Stimulated activated CD8-positive, alpha-beta memory T cell treated with anti-CD3 and anti-CD28 coated beads, Interleukin-2, amount 100 ng/mL, for 1 hour (primary cell): ENCODE measurements at regions not wholly inside any gene's neighbourhood (a gene's known extent, or its start where the extent isn't known, plus 50 kb on each side); places are given as distances from the start of the nearest gene placed in this dataset.
A peak's percentile ranks its signal among the peaks of the same experiment; 100 is the strongest.

Source experiments
- DNase-seq, 2 donors: peaks; one replicate each; pipeline ENCODE4 v3.0.0-alpha.2; 2020; ENCODE audit warnings: low read depth in 2 of 2

DNA sequence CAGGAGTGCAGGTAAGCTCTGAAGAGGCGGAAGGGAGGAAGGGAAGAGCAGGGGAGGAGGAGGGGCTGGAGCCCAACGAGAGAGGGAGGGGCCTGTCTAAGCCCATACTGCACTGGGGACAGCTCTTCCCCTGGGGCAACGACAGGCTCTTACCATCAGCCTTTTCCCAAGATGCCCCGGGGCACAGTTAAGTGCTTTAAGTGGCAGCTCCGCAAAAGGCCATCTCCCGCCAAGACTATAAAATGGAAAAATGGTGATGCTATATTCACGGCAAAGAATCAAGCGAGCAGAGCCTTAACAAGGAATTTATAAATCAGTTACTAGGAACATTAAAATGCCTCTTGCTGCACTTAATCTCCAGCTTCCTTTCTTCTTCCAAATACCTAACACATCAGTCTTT lies 110.2 kb upstream of the NLRP1 start:
- DNase-seq = no peak

- DNase-seq = no peak
These were observed 111.2 kb upstream of the NLRP1 start for GRCh38 chr17:5695480-5695879.

- DNase-seq = no peak
These were observed 114.7 kb upstream of the NLRP1 start for GRCh38 chr17:5698959-5699358.

GRCh38 chr17:5699814-5700213 lies 115.5 kb upstream of the NLRP1 start:
- DNase-seq = no peak

GRCh38 chr17:5700745-5701144 lies 116.4 kb upstream of the NLRP1 start:
- DNase-seq = no peak

DNA sequence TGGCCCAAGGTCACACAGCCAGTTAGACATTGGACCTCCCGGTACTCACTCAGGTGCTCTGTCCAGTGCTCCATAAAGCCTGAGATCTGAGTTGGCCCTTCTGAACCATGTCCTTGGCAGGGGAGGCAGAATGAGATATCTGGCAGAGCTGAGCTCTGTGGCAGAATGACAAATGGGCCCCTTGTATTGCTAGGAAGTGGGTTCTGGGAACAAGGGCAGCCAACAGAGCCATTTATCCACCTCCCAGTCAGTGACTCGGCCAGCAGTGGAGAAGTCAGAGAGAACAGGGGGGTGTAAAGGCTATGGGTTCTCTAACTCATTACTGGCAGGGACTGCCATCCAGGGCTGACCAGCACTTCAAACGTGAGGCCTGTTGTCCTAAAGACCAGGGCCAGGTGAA lies 117.1 kb upstream of the NLRP1 start:
- no peak for DNase-seq

DNA sequence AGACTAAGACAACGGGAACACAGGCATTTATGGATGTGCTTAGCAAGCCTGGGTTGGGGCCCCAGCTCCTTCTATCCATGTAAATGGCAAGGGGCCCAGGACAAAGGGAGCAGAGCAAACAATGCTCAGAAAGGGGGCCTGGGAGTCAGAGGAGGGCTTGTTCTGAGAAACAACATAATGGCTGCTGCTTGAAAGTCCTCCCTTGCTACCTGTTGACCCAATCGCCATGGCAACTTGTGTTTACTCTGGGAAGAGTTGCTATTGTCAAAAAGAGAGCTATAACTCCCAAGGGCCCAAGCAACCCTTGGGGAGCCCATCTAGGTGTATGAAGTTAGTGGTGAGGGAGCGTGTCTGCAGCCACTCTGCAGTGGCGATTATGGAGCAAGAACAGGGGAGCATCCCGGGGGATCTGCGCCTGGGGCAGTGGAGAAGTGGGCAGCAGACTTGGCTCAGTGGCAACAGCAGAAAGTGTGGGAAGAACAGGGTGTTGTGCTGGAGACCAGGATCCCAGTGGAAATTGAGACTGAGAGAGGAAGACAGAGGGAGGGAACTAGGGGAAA lies 118.7 kb upstream of the NLRP1 start:
- DNase-seq = no peak

DNA sequence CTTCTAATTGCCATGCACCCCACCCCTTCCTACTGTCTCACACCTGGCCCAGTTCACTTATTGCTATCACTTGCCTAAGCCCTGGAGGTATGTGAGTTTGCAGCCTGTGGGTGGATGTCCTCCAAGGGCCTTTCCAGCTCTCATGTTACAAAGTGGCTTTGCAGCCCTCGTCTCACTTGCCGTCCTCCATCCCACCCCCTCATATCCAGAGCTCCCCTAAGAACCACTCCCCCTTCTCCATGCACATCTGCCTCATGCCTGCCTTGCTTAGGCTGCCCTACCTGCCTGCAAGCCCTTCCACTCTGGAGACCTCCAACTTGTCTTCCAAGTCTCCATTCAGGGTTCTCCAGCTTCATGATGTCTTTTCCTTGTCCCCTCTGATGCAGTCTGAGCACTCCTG lies 119.4 kb upstream of the NLRP1 start:
- DNase-seq = no peak

- DNase-seq = no peak
These were observed 121.0 kb upstream of the NLRP1 start for GRCh38 chr17:5705081-5705875.

DNA sequence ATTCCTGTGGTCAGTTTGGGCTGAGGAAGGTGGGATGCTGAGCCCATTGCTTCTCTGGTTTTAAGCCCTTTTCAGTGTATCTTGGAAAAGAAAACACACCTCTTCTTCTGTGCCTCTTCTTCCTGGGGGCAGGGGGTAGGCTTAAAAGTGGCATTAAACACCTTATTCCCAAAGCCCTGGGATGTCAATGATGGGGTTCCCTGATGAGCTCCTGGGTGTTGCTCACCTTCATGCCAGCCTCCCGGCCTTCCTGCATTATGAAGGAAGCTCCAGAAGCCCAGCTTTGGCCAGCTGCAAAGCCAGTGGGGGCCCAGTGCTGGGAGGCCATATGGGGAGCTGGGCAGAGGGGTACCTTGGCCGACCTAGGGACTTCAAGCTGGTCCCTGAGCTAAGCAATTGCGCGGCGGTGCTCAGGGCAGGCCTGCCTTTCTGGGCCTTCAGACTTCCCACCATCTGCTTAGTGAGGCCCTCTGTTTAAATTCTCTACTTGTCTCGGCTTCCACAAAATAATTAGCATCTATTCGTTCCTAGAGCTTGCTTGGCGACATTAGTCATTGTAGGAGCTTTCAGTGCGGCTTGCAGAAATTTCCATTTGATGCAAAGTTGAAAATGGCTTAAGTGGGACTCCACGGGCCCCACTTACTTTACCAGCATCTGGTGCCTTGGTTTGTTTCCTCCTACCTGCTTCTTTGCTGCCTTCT lies 121.7 kb upstream of the NLRP1 start:
- DNase-seq = no peak

DNA sequence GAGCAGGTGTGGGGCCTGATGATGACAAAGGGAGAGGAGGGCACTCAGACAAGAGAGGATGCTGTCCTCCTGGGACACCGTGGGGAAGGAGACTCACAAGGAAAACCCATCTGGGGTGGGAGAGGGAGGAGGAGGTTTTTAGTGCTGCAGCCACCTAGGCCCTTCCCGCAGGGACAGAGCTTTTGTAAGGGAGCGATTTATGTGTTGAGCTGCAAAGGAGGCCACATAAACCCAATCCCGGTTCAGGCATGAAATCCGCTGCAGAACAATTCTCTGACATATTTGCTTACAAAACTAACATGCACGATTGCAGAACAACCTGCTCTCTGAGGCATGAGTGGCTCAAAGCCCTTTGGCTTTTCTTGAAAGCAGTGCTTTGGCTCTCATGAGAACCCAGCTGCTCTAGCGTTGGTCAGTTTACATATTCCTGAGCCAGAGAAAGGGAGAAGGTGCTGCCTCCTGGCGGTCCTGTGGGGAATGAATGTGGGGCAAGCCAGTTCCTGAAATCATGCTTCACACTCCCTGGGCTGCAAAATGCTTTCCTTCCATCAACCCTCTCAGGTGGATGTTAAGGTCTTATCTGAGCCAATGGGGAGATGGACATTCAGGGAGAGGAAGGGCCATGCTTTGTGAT lies 122.4 kb upstream of the NLRP1 start:
- DNase-seq = peak; percentile 14 to 27

GRCh38 chr17:5707482-5707881 lies 123.2 kb upstream of the NLRP1 start:
- DNase-seq = no peak

DNA sequence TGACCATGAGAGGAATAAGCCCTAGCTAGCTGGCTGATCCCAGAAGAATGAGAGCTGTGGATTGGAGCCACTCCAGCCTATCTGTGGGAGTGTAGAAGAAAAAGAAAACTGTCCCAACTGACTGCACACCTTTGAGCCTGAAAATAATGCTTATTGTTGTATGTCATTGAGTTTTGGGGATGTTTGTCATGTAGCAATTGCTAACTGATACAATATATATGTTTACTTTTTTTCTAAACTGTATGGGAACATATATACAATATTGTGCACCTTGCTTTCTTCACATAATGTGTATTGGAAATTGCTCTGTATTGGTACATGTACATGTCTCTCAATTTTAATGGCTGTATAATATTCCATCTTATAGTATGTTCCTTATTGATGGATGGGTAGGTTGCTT lies 124.0 kb upstream of the NLRP1 start:
- DNase-seq = no peak

- no peak for DNase-seq
These were observed 127.0 kb upstream of the NLRP1 start for GRCh38 chr17:5711344-5711743.

GRCh38 chr17:5714993-5715392 lies 130.7 kb upstream of the NLRP1 start:
- no peak for DNase-seq

DNA sequence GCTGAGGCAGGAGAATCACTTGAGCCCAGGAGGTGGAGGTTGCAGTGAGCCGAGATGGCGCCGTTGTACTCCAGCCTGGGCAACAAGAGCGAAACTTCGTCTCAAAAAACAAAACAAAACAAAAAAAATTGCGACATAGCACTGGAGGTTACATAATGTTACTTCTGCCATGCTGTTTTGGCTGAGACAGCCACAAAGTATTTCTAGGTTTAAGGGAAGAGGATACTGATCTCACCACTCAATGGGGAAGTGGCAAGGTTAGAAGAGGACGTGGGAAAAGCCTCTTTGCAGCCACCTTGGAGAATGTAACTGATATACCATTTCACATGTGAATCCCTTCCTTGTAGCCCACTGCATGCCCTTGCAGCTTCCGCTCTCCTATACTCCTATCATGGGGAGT lies 131.2 kb upstream of the NLRP1 start:
- DNase-seq = no peak

DNA sequence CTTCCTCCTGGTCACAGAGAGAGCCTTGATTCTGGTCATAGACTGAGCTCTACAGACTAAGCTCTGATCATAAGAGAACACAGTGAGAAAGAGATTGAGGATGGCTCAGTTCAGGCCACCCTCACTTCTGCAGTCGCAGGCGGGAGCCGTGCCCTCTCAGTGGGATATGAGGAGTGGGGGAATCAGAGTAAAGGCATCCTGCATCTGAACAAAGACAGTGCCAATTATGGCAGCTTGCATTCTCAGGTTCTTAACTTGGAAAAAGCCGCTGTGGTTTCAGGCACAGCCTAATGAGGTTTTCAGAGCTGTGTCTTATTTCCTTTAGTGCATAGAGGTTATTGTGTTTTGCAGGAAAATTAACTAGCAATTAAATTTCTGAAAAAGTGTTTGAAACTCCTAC lies 134.4 kb upstream of the NLRP1 start:
- no peak for DNase-seq

GRCh38 chr17:5719976-5720375 lies 135.7 kb upstream of the NLRP1 start:
- DNase-seq = no peak

GRCh38 chr17:5730373-5730772 lies 146.1 kb upstream of the NLRP1 start:
- no peak for DNase-seq

GRCh38 chr17:5740937-5741336 lies 156.6 kb upstream of the NLRP1 start:
- no peak for DNase-seq

GRCh38 chr17:5741810-5742209 lies 157.5 kb upstream of the NLRP1 start:
- DNase-seq = no peak

GRCh38 chr17:5745111-5745813 lies 161.0 kb upstream of the NLRP1 start:
- no peak for DNase-seq
